ENCODE measurements at regions not wholly inside any gene's neighbourhood (a gene's known extent, or its start where the extent isn't known, plus 50 kb on each side); places are given as distances from the start of the nearest gene placed in this dataset.

DNA sequence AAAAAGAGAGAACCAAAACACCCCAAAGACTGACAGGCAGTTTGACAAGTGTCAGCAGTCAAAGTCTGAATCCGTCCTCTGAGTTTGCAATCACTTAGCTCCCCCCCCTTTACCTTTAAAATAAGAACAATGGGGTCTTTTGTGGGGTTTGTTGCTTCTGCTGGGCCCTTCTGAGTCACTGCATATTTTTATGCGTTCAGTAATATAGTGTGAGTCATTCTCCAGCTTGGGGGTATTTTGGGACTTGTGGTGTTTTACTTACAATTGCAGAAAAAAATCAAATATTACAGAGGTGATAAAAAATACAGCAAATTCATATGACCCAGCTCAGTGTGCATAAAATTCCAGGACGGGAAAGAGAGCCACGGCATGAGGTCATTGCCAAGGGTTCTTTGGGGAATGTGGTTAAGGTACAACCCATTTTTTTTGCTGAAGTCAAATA lies 120.1 kb downstream of the CYLD start:
- TF ChIP-seq, protein P1, sequence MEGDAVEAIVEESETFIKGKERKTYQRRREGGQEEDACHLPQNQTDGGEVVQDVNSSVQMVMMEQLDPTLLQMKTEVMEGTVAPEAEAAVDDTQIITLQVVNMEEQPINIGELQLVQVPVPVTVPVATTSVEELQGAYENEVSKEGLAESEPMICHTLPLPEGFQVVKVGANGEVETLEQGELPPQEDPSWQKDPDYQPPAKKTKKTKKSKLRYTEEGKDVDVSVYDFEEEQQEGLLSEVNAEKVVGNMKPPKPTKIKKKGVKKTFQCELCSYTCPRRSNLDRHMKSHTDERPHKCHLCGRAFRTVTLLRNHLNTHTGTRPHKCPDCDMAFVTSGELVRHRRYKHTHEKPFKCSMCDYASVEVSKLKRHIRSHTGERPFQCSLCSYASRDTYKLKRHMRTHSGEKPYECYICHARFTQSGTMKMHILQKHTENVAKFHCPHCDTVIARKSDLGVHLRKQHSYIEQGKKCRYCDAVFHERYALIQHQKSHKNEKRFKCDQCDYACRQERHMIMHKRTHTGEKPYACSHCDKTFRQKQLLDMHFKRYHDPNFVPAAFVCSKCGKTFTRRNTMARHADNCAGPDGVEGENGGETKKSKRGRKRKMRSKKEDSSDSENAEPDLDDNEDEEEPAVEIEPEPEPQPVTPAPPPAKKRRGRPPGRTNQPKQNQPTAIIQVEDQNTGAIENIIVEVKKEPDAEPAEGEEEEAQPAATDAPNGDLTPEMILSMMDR (IDR thresholded peaks at IDR 0.05), result no peak
- TF ChIP-seq POLR2A (IDR thresholded peaks at IDR 0.05), result no peak
- Histone ChIP-seq H3K4me1 (no peaks in the 10 kb centered on the region), H3K27ac (no peak overlapping the region), H3K9me3 (no peaks in the 10 kb centered on the region), H3K27me3 (no peaks in the 10 kb centered on the region), H3K36me3 (no peaks in the 10 kb centered on the region), H3K4me3 (no peak overlapping the region)
- no peak for DNase-seq

DNA sequence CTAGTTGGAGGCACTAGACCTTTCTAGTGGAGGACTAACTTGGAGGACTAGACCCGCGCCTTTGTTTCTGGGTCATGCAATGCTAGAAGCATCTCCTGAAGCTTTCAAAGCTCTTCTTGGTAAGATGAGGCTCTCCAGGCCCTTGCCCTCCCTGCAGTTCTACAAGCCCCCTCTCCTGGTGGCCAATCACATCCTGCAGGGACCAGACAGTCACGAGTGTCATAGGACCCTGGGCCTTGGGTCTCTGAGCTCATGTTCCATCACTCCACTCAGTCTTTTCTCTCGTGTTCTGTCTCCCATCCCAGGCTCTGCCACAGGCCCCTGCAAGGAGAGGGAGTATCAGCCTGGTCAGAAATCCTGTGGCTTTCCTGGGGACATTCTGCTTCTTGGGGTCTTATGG lies 119.6 kb downstream of the CYLD start:
- DNase-seq, result no peak

DNA sequence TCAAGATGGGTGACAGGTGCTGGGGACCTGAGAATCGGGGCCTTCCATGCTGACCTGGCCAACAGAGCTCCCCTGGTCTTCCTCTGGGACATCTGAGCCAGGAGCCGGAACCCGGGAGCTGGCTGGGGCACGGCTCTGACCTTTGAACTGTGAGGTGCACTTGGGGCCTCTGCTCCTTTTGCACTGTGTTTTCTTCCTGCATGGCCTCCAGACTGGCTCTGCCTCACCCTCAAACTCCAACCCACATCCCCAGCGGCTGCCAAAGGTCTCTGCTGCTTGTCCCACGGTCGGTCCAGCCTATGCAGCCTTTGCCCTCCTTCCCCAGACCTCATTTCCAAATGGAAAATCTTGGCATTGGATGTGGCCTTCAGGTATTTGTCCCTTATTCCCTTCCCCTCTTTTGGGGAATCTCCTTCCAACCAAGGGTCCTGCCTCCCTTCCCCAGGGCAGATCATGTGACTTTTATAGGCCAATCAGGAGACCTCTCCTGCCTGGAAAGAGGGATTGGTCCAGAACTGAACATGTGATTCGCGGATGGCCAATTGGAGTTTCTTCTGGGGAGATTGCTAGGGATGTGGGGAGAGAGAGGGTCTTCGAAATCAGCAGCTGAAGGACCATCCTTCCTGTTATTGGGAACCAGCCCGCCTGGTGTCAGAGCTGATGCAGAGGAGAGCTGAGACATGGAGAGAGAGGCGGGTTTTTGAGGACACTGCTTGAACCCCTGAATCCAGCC lies 117.9 kb downstream of the CYLD start:
- Histone ChIP-seq H3K27ac (no peak overlapping the region), H3K4me1 (no peaks in the 10 kb centered on the region)
- peak in 2 of 3 donors; percentile 57 to 58 for DNase-seq

More for the DNA sequence above, 119.6 kb downstream of the CYLD start:
- no peak overlapping the region for H3K27ac ChIP-seq
- no peaks in the 10 kb centered on the region for H3K4me1 ChIP-seq
- no peaks in the 10 kb centered on the region for H3K9me3 ChIP-seq
- H3K4me3 ChIP-seq, result no peak overlapping the region
- H3K27me3 ChIP-seq, result no peaks in the 10 kb centered on the region
- TF ChIP-seq, protein P1 (IDR thresholded peaks at IDR 0.05), result no peak
- TF ChIP-seq POLR2A (IDR thresholded peaks at IDR 0.05), result no peak
- no peaks in the 10 kb centered on the region for H3K36me3 ChIP-seq

DNA sequence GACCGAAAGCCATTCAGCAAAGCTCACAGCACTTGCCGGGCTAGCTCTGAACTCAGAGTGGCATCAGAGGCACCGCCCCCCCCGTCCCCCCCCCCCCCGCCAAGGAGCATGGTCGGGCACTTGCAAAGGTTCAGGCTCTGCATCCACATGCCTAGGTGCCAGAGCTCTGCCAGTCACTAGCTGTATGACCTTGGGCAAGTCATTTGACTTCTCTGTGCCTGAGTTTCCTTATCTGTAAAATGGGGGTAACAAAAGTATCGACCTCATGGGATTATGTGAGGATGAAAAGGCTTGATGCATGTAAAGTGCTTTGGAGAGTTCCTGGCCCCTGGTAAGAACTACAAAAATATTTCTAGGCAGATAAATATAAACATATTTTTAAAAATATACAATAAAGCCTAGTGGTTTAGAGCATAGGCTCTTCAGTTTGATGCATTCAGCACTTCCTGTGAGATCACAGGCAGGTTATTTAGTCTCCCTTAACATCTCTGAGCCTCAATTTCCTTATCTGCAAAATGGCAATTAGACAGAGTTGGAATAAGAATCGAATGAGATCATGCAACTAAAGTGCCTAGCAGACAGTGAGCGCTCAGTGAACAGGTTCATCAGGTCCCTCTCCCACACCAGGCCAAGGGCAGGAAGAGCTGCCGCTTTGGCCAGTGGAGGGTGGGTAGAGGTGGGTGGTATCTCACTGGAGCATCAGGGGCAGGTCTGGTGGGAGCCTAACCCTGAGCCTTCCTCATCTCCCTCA lies 117.2 kb downstream of the CYLD start:
- TF ChIP-seq POLR2A (IDR thresholded peaks at IDR 0.05), result no peak
- TF ChIP-seq, protein P1 (IDR thresholded peaks at IDR 0.05), result no peak
- Histone ChIP-seq H3K4me3 (no peak overlapping the region), H3K27ac (no peak overlapping the region), H3K9me3 (no peaks in the 10 kb centered on the region), H3K36me3 (no peaks in the 10 kb centered on the region), H3K27me3 (no peaks in the 10 kb centered on the region), H3K4me1 (no peaks in the 10 kb centered on the region)
- DNase-seq, result no peak

More for the DNA sequence above, 117.9 kb downstream of the CYLD start:
- no peaks in the 10 kb centered on the region for H3K27me3 ChIP-seq
- H3K36me3 ChIP-seq, result no peaks in the 10 kb centered on the region
- TF ChIP-seq, protein P1 (IDR thresholded peaks at IDR 0.05), result no peak
- TF ChIP-seq POLR2A (IDR thresholded peaks at IDR 0.05), result no peak
- H3K9me3 ChIP-seq, result no peaks in the 10 kb centered on the region
- H3K4me3 ChIP-seq, result no peak overlapping the region

DNA sequence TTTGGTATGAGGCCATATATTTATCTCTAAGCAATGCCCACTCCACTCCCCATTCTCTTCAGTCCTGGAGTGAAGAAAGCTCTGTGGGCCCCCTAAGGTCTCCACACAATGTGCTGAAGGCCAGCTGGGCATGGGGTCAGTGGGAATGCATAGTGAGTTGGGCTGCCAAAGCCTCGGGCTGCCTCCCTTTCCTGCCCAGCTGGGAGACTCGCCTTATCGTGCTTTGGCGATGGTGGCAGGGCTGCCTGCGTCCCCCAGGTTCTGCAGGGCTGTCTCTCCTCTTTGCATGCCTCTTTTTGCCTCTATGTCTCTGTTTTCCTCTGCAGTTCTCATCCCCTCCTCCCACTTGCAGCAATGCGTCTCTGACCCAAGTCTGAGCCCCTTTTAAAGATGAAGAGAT lies 116.5 kb downstream of the CYLD start:
- no peak overlapping the region for H3K4me3 ChIP-seq
- no peaks in the 10 kb centered on the region for H3K9me3 ChIP-seq
- no peaks in the 10 kb centered on the region for H3K4me1 ChIP-seq
- H3K27ac ChIP-seq, result no peak overlapping the region
- H3K27me3 ChIP-seq, result no peaks in the 10 kb centered on the region
- H3K36me3 ChIP-seq, result no peaks in the 10 kb centered on the region
- DNase-seq, result no peak
- TF ChIP-seq, protein P1 (IDR thresholded peaks at IDR 0.05), result no peak
- no peak for TF ChIP-seq POLR2A (IDR thresholded peaks at IDR 0.05)
